Left cardiac atrium (tissue), 4 donors: ENCODE measurements at regions not wholly inside any gene's neighbourhood (a gene's known extent, or its start where the extent isn't known, plus 50 kb on each side); places are given as distances from the start of the nearest gene placed in this dataset.

Source experiments
- ATAC-seq, 2 donors: fragments of 200-7000 bp; cut with Tn5 transposase; one replicate each; pipeline ENCODE4 v1.9.1; 2020; ENCODE audit warnings: mild to moderate bottlenecking in 2 of 2, moderate library complexity in 2 of 2
- DNase-seq: peaks from one replicate; pipeline ENCODE4 v3.0.0-alpha.2; 2020
- intact Hi-C, 2 donors: fragments of 100-400 bp; cut with DNase I; formaldehyde crosslinking; loops; one replicate each; pipeline versions ENCODE4 v1.14.1 to v1.15.1; 2022 to 2023
- donor health status: DM: no; HTN: yes; CAD: no.
- donor health status: DM: no; HTN: yes; CAD: no; lungs with severe emphysema.
- donor health status: DM: yes; HTN: yes; CAD: no.
- donor health status: Dilated cardiomyopathy.

- DNase-seq (no peak), ATAC-seq (peak; percentile 41 to 69)
- intact Hi-C loops, result no loop called here
These were observed 174.5 kb upstream of the DKK2 start for GRCh38 chr4:107210450-107211239.

- ATAC-seq (no peak), DNase-seq (no peak)
- intact Hi-C loops, result no loop called here
These were observed 167.6 kb upstream of the DKK2 start for GRCh38 chr4:107203733-107204132.

- intact Hi-C loops, result no loop called here
- no peak for DNase-seq
- peak in 1 of 2 donors; percentile 35 for ATAC-seq
These were observed 166.6 kb upstream of the DKK2 start for GRCh38 chr4:107202744-107203143.

GRCh38 chr4:107197121-107197520 is 161.0 kb upstream of the DKK2 start:
- no peak for ATAC-seq
- intact Hi-C loops, result no loop called here
- no peak for DNase-seq

GRCh38 chr4:107196312-107196711 is 160.2 kb upstream of the DKK2 start:
- DNase-seq (no peak), ATAC-seq (no peak)
- intact Hi-C loops, result no loop called here

GRCh38 chr4:107194005-107194404 is 157.9 kb upstream of the DKK2 start:
- ATAC-seq (no peak), DNase-seq (no peak)
- intact Hi-C loops, result no loop called here

- DNase-seq (no peak), ATAC-seq (no peak)
- intact Hi-C loops, result no loop called here
These were observed 156.5 kb upstream of the DKK2 start for GRCh38 chr4:107192601-107193000.

- ATAC-seq, result no peak
- intact Hi-C loops, result no loop called here
- no peak for DNase-seq
These were observed 151.0 kb upstream of the DKK2 start for GRCh38 chr4:107187091-107187490.

GRCh38 chr4:107183155-107183774 is 147.2 kb upstream of the DKK2 start:
- ATAC-seq, result peak; percentile 89 to 91
- DNase-seq, result peak; percentile 19
- intact Hi-C loops, result no loop called here

GRCh38 chr4:107182347-107182746 is 146.2 kb upstream of the DKK2 start:
- ATAC-seq, result no peak
- DNase-seq, result no peak
- intact Hi-C loops, result no loop called here

GRCh38 chr4:107166873-107167450 is 130.8 kb upstream of the DKK2 start:
- DNase-seq (no peak), ATAC-seq (no peak)
- intact Hi-C loops, result no loop called here

- ATAC-seq, result no peak
- intact Hi-C loops, result no loop called here
- DNase-seq, result no peak
These were observed 130.1 kb upstream of the DKK2 start for GRCh38 chr4:107166181-107166580.

GRCh38 chr4:107164962-107165475 is 128.9 kb upstream of the DKK2 start:
- DNase-seq (no peak), ATAC-seq (no peak)
- intact Hi-C loops, result no loop called here

GRCh38 chr4:107156443-107156842 is 120.3 kb upstream of the DKK2 start:
- intact Hi-C loops, result no loop called here
- DNase-seq (no peak), ATAC-seq (no peak)

GRCh38 chr4:107155366-107155765 is 119.3 kb upstream of the DKK2 start:
- intact Hi-C loops, result loop anchor here in 1 of 2 donors (2.0 kb wide), 1 partner anchor 15 kb away; no protein-coding TSS in a partner anchor
- DNase-seq (peak; percentile 10), ATAC-seq (no peak)

- intact Hi-C loops, result loop anchor here in 1 of 2 donors (2.0 kb wide), 1 partner anchor 13 kb away; no protein-coding TSS in a partner anchor
- DNase-seq (no peak), ATAC-seq (no peak)
These were observed 117.8 kb upstream of the DKK2 start for GRCh38 chr4:107153956-107154355.

- DNase-seq (peak; percentile 17), ATAC-seq (peak in 1 of 2 donors; percentile 23)
- intact Hi-C loops, result no loop called here
These were observed 117.1 kb upstream of the DKK2 start for GRCh38 chr4:107153228-107153627.

GRCh38 chr4:107151173-107151572 is 115.1 kb upstream of the DKK2 start:
- ATAC-seq (no peak), DNase-seq (no peak)
- intact Hi-C loops, result no loop called here

GRCh38 chr4:107148904-107149303 is 112.8 kb upstream of the DKK2 start:
- intact Hi-C loops, result no loop called here
- ATAC-seq, result no peak
- DNase-seq, result no peak

- no peak for ATAC-seq
- DNase-seq, result no peak
- intact Hi-C loops, result no loop called here
These were observed 111.8 kb upstream of the DKK2 start for GRCh38 chr4:107147873-107148272.
